ENCODE measurements at regions not wholly inside any gene's neighbourhood (a gene's known extent, or its start where the extent isn't known, plus 50 kb on each side); places are given as distances from the start of the nearest gene placed in this dataset.
"Not testable (repeated sequence)": the region's sequence is repeated elsewhere in the genome, so short reads cannot be mapped to it uniquely, and the experiment has no call there.

- H3K4me3 ChIP-seq (ENCODE audit: low read length in 2 of 2), result no peak overlapping the region
- peaks cover 7 to 12% of the 10 kb centered on the region in 2 donors for H3K4me1 ChIP-seq (ENCODE audit: control insufficient read depth in 2 of 2, insufficient read depth in 2 of 2, low read length in 2 of 2)
- H3K36me3 ChIP-seq (ENCODE audit: control insufficient read depth in 2 of 2, insufficient read depth in 2 of 2, low read length in 2 of 2), result no peaks in the 10 kb centered on the region
- H3K27ac ChIP-seq (ENCODE audit: low read depth in 2 of 2, low read length in 2 of 2), result no peak overlapping the region
- peaks cover 2 to 4% of the 10 kb centered on the region in 2 donors for H3K9me3 ChIP-seq (ENCODE audit: control insufficient read depth in 2 of 2, low read length in 2 of 2)
- no peak overlapping the region for H3K9ac ChIP-seq (ENCODE audit: low read depth in 1 of 2, low read length in 2 of 2)
- H3K27me3 ChIP-seq (ENCODE audit: control insufficient read depth in 2 of 2, insufficient read depth in 2 of 2, low read length in 2 of 2), result no peaks in the 10 kb centered on the region
Observed at GRCh38 chr4:78707268-78707667, 68.9 kb upstream of the BMP2K start.

DNA sequence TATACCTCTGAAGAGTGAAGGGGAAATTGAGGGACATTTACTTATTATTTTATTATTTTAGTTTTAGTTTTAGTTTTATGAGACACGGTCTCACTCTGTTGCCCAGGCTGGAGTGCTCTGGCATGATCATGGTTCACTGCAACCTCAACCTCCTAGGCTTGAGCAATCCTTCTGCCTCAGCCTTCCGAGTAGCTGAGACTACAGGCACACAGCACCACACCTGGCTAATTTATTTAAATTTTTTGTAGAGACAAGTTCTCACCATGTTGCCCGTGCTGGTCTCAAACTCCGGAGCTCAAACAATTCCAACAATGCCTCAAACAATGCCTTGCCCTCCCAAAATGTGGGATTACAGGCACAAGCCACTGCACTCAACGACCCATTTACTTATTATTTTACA, 68.4 kb upstream of the BMP2K start:
- H3K9me3 ChIP-seq (ENCODE audit: control insufficient read depth in 2 of 2, low read length in 2 of 2), result peaks cover under 1 to 4% of the 10 kb centered on the region in 2 donors
- H3K27ac ChIP-seq (ENCODE audit: low read depth in 2 of 2, low read length in 2 of 2), result no peak overlapping the region
- H3K36me3 ChIP-seq (ENCODE audit: control insufficient read depth in 2 of 2, insufficient read depth in 2 of 2, low read length in 2 of 2), result no peaks in the 10 kb centered on the region
- H3K4me3 ChIP-seq (ENCODE audit: low read length in 2 of 2), result no peak overlapping the region
- H3K9ac ChIP-seq (ENCODE audit: low read depth in 1 of 2, low read length in 2 of 2), result no peak overlapping the region
- peaks cover 7 to 12% of the 10 kb centered on the region in 2 donors for H3K4me1 ChIP-seq (ENCODE audit: control insufficient read depth in 2 of 2, insufficient read depth in 2 of 2, low read length in 2 of 2)
- H3K27me3 ChIP-seq (ENCODE audit: control insufficient read depth in 2 of 2, insufficient read depth in 2 of 2, low read length in 2 of 2), result no peaks in the 10 kb centered on the region

- no peaks in the 10 kb centered on the region for H3K27me3 ChIP-seq (ENCODE audit: control insufficient read depth in 2 of 2, insufficient read depth in 2 of 2, low read length in 2 of 2)
- H3K27ac ChIP-seq (ENCODE audit: low read depth in 2 of 2, low read length in 2 of 2), result no peak overlapping the region
- H3K9me3 ChIP-seq (ENCODE audit: control insufficient read depth in 2 of 2, low read length in 2 of 2), result no peaks in the 10 kb centered on the region
- no peak overlapping the region for H3K4me3 ChIP-seq (ENCODE audit: low read length in 2 of 2)
- no peaks in the 10 kb centered on the region for H3K36me3 ChIP-seq (ENCODE audit: control insufficient read depth in 2 of 2, insufficient read depth in 2 of 2, low read length in 2 of 2)
- H3K4me1 ChIP-seq (ENCODE audit: control insufficient read depth in 2 of 2, insufficient read depth in 2 of 2, low read length in 2 of 2), result peaks cover 1 to 3% of the 10 kb centered on the region in 2 donors
- no peak overlapping the region for H3K9ac ChIP-seq (ENCODE audit: low read depth in 1 of 2, low read length in 2 of 2)
Observed at GRCh38 chr4:78710536-78710935, 65.6 kb upstream of the BMP2K start.

GRCh38 chr4:78711676-78712075, 64.5 kb upstream of the BMP2K start:
- Histone ChIP-seq H3K27ac (ENCODE audit: low read depth in 2 of 2, low read length in 2 of 2) (no peak overlapping the region), H3K9me3 (ENCODE audit: control insufficient read depth in 2 of 2, low read length in 2 of 2) (no peaks in the 10 kb centered on the region), H3K4me3 (ENCODE audit: low read length in 2 of 2) (no peak overlapping the region), H3K9ac (ENCODE audit: low read depth in 1 of 2, low read length in 2 of 2) (no peak overlapping the region), H3K4me1 (ENCODE audit: control insufficient read depth in 2 of 2, insufficient read depth in 2 of 2, low read length in 2 of 2) (no peaks in the 10 kb centered on the region), H3K27me3 (ENCODE audit: control insufficient read depth in 2 of 2, insufficient read depth in 2 of 2, low read length in 2 of 2) (no peaks in the 10 kb centered on the region), H3K36me3 (ENCODE audit: control insufficient read depth in 2 of 2, insufficient read depth in 2 of 2, low read length in 2 of 2) (no peaks in the 10 kb centered on the region)

DNA sequence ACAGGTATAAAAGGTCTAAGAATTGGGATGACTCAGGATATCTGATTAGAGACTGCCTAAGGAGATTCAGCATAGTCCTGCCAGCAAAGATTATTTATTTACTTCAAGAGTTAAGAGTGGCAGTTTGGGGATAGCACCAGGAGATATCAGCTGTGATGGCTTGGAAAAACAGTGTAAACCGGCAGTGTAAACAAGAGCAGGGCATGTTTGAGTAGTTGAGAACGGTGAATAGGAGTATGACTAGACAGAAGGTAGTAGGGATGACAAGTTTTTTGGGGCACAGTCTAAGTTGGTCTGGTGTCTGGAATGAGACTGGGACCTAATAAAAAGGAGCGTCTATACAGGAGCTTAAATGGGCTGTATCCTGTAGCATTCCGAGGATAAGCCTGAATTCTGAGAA, 61.6 kb upstream of the BMP2K start:
- H3K27ac ChIP-seq (ENCODE audit: low read depth in 2 of 2, low read length in 2 of 2); H3K27me3 ChIP-seq (ENCODE audit: control insufficient read depth in 2 of 2, insufficient read depth in 2 of 2, low read length in 2 of 2); H3K4me3 ChIP-seq (ENCODE audit: low read length in 2 of 2); H3K9me3 ChIP-seq (ENCODE audit: control insufficient read depth in 2 of 2, low read length in 2 of 2); H3K36me3 ChIP-seq (ENCODE audit: control insufficient read depth in 2 of 2, insufficient read depth in 2 of 2, low read length in 2 of 2); H3K4me1 ChIP-seq (ENCODE audit: control insufficient read depth in 2 of 2, insufficient read depth in 2 of 2, low read length in 2 of 2); H3K9ac ChIP-seq (ENCODE audit: low read depth in 1 of 2, low read length in 2 of 2): not testable (repeated sequence)

- not testable (repeated sequence) for H3K36me3 ChIP-seq (ENCODE audit: control insufficient read depth in 2 of 2, insufficient read depth in 2 of 2, low read length in 2 of 2); H3K9ac ChIP-seq (ENCODE audit: low read depth in 1 of 2, low read length in 2 of 2); H3K4me1 ChIP-seq (ENCODE audit: control insufficient read depth in 2 of 2, insufficient read depth in 2 of 2, low read length in 2 of 2); H3K27me3 ChIP-seq (ENCODE audit: control insufficient read depth in 2 of 2, insufficient read depth in 2 of 2, low read length in 2 of 2); H3K4me3 ChIP-seq (ENCODE audit: low read length in 2 of 2); H3K27ac ChIP-seq (ENCODE audit: low read depth in 2 of 2, low read length in 2 of 2); H3K9me3 ChIP-seq (ENCODE audit: control insufficient read depth in 2 of 2, low read length in 2 of 2)
Observed at GRCh38 chr4:78715372-78715771, 60.8 kb upstream of the BMP2K start.

GRCh38 chr4:78717712-78718111, 58.4 kb upstream of the BMP2K start:
- H3K4me3 ChIP-seq (ENCODE audit: low read length in 2 of 2); H3K27me3 ChIP-seq (ENCODE audit: control insufficient read depth in 2 of 2, insufficient read depth in 2 of 2, low read length in 2 of 2); H3K9ac ChIP-seq (ENCODE audit: low read depth in 1 of 2, low read length in 2 of 2); H3K4me1 ChIP-seq (ENCODE audit: control insufficient read depth in 2 of 2, insufficient read depth in 2 of 2, low read length in 2 of 2); H3K36me3 ChIP-seq (ENCODE audit: control insufficient read depth in 2 of 2, insufficient read depth in 2 of 2, low read length in 2 of 2); H3K9me3 ChIP-seq (ENCODE audit: control insufficient read depth in 2 of 2, low read length in 2 of 2); H3K27ac ChIP-seq (ENCODE audit: low read depth in 2 of 2, low read length in 2 of 2): not testable (repeated sequence)

DNA sequence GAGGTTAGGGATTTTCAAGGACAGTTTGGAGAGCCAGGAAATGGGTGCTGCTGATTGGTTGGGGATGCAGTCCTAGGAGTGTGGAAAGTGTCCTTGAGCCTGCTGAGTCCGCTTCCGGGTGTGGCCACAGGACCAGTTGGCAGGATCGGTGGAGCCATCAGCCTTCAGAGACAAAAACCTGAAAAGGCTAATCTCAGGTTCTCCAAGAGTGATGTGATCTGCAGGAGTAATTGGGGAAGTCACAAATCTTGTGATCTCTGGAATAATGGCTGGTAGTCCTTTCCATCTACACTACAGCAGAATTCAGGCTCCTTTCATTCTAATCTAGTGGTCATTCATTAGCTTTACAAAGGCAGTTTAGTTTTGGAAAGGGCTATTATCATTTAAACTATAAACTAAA, 55.9 kb upstream of the BMP2K start:
- Histone ChIP-seq H3K27me3 (ENCODE audit: control insufficient read depth in 2 of 2, insufficient read depth in 2 of 2, low read length in 2 of 2) (no peaks in the 10 kb centered on the region), H3K27ac (ENCODE audit: low read depth in 2 of 2, low read length in 2 of 2) (no peak overlapping the region)

GRCh38 chr4:78720994-78721677, 55.0 kb upstream of the BMP2K start:
- Histone ChIP-seq H3K27ac (ENCODE audit: low read depth in 2 of 2, low read length in 2 of 2) (no peak overlapping the region), H3K36me3 (ENCODE audit: control insufficient read depth in 2 of 2, insufficient read depth in 2 of 2, low read length in 2 of 2) (no peaks in the 10 kb centered on the region), H3K4me1 (ENCODE audit: control insufficient read depth in 2 of 2, insufficient read depth in 2 of 2, low read length in 2 of 2) (no peaks in the 10 kb centered on the region), H3K4me3 (ENCODE audit: low read length in 2 of 2) (no peak overlapping the region), H3K9me3 (ENCODE audit: control insufficient read depth in 2 of 2, low read length in 2 of 2) (no peaks in the 10 kb centered on the region), H3K27me3 (ENCODE audit: control insufficient read depth in 2 of 2, insufficient read depth in 2 of 2, low read length in 2 of 2) (no peaks in the 10 kb centered on the region), H3K9ac (ENCODE audit: low read depth in 1 of 2, low read length in 2 of 2) (no peak overlapping the region)

More for the DNA sequence above, 55.9 kb upstream of the BMP2K start:
- no peak overlapping the region for H3K4me3 ChIP-seq (ENCODE audit: low read length in 2 of 2)
- H3K36me3 ChIP-seq (ENCODE audit: control insufficient read depth in 2 of 2, insufficient read depth in 2 of 2, low read length in 2 of 2), result no peaks in the 10 kb centered on the region
- H3K9ac ChIP-seq (ENCODE audit: low read depth in 1 of 2, low read length in 2 of 2), result no peak overlapping the region
- no peaks in the 10 kb centered on the region for H3K9me3 ChIP-seq (ENCODE audit: control insufficient read depth in 2 of 2, low read length in 2 of 2)
- no peaks in the 10 kb centered on the region for H3K4me1 ChIP-seq (ENCODE audit: control insufficient read depth in 2 of 2, insufficient read depth in 2 of 2, low read length in 2 of 2)

- H3K27ac ChIP-seq (ENCODE audit: low read depth in 2 of 2, low read length in 2 of 2), result peak overlapping the region; percentile 12 to 16
- H3K36me3 ChIP-seq (ENCODE audit: control insufficient read depth in 2 of 2, insufficient read depth in 2 of 2, low read length in 2 of 2), result no peaks in the 10 kb centered on the region
- no peak overlapping the region for H3K4me3 ChIP-seq (ENCODE audit: low read length in 2 of 2)
- no peaks in the 10 kb centered on the region for H3K27me3 ChIP-seq (ENCODE audit: control insufficient read depth in 2 of 2, insufficient read depth in 2 of 2, low read length in 2 of 2)
- H3K9me3 ChIP-seq (ENCODE audit: control insufficient read depth in 2 of 2, low read length in 2 of 2), result no peaks in the 10 kb centered on the region
- no peaks in the 10 kb centered on the region for H3K4me1 ChIP-seq (ENCODE audit: control insufficient read depth in 2 of 2, insufficient read depth in 2 of 2, low read length in 2 of 2)
- no peak overlapping the region for H3K9ac ChIP-seq (ENCODE audit: low read depth in 1 of 2, low read length in 2 of 2)
Observed at GRCh38 chr4:78721747-78722146, 54.4 kb upstream of the BMP2K start.

DNA sequence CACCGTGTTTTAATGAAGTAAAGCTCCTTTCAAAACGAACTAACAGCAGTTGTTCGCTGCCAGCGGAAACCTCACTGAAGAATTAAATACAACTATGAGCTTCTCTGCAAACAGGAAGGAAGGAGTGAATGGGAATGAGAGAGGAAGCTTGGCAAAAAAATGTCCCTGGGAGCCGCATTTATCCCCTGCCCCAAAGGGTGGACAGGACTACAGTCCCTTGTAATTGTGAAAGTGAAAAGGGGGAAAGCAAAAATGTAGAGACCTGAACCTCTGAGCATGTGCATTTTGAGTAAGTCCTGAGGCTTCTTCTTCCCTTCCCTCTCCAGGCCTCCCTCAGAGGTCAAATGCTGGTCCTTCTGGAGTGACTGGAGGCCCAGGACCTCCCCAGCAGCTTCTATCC, 53.8 kb upstream of the BMP2K start:
- Histone ChIP-seq H3K9me3 (ENCODE audit: control insufficient read depth in 2 of 2, low read length in 2 of 2) (no peaks in the 10 kb centered on the region), H3K36me3 (ENCODE audit: control insufficient read depth in 2 of 2, insufficient read depth in 2 of 2, low read length in 2 of 2) (no peaks in the 10 kb centered on the region), H3K27me3 (ENCODE audit: control insufficient read depth in 2 of 2, insufficient read depth in 2 of 2, low read length in 2 of 2) (no peaks in the 10 kb centered on the region), H3K27ac (ENCODE audit: low read depth in 2 of 2, low read length in 2 of 2) (peak overlapping the region in 1 of 2 donors; percentile 16), H3K9ac (ENCODE audit: low read depth in 1 of 2, low read length in 2 of 2) (no peak overlapping the region), H3K4me1 (ENCODE audit: control insufficient read depth in 2 of 2, insufficient read depth in 2 of 2, low read length in 2 of 2) (no peaks in the 10 kb centered on the region), H3K4me3 (ENCODE audit: low read length in 2 of 2) (no peak overlapping the region)
